ENCODE measurements at regions not wholly inside any gene's neighbourhood (a gene's known extent, or its start where the extent isn't known, plus 50 kb on each side); places are given as distances from the start of the nearest gene placed in this dataset.

DNA sequence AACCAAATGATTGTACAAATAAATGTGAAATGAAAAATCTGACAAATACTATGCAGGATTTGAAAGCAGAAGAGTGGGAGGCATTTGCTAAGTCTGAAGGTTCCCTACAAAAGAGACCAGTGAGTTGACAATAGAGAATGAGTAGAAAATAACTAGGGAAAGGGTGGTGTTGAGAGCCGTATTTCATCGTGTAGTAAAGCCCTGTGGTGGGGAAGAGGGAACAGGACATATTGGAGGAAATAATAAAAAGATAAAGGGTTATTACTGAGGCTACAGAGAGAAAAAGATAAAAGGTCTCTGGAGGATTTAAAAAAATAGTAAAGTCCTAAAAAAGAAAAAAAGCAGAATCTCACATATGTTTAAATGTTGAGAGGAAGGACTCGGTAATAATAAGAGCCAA, 268.8 kb downstream of the DUSP6 start:
- TF ChIP-seq, protein P1, sequence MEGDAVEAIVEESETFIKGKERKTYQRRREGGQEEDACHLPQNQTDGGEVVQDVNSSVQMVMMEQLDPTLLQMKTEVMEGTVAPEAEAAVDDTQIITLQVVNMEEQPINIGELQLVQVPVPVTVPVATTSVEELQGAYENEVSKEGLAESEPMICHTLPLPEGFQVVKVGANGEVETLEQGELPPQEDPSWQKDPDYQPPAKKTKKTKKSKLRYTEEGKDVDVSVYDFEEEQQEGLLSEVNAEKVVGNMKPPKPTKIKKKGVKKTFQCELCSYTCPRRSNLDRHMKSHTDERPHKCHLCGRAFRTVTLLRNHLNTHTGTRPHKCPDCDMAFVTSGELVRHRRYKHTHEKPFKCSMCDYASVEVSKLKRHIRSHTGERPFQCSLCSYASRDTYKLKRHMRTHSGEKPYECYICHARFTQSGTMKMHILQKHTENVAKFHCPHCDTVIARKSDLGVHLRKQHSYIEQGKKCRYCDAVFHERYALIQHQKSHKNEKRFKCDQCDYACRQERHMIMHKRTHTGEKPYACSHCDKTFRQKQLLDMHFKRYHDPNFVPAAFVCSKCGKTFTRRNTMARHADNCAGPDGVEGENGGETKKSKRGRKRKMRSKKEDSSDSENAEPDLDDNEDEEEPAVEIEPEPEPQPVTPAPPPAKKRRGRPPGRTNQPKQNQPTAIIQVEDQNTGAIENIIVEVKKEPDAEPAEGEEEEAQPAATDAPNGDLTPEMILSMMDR (IDR thresholded peaks at IDR 0.05), result no peak
- TF ChIP-seq POLR2A (IDR thresholded peaks at IDR 0.05), result no peak
